Mesodermal cell (in vitro differentiated cells): ENCODE measurements at regions not wholly inside any gene's neighbourhood (a gene's known extent, or its start where the extent isn't known, plus 50 kb on each side); places are given as distances from the start of the nearest gene placed in this dataset.

Experiments
- H3K27ac ChIP-seq: 2 replicates; pipeline ENCODE4 v1.7.0; 2013; ENCODE audit warnings: mild to moderate bottlenecking, low read depth, low read length, moderate library complexity; ENCODE audit not compliant: severe bottlenecking
- H3K36me3 ChIP-seq: 2 replicates; pipeline ENCODE4 v1.7.1; 2013; ENCODE audit warnings: mild to moderate bottlenecking, low read length, moderate library complexity; ENCODE audit not compliant: control insufficient read depth, insufficient read depth
- H3K4me1 ChIP-seq: one replicate; pipeline ENCODE4 v1.7.1; 2013; ENCODE audit warnings: mild to moderate bottlenecking, low read length; ENCODE audit not compliant: insufficient read depth, control insufficient read depth, poor library complexity, severe bottlenecking
- H3K4me3 ChIP-seq: 2 replicates; pipeline ENCODE4 v1.7.0; 2013; ENCODE audit warnings: low read length, control low read depth, mild to moderate bottlenecking; ENCODE audit not compliant: insufficient read depth, poor library complexity, severe bottlenecking; ENCODE audit errors: extremely low read depth
- H3K9me3 ChIP-seq: 2 replicates; pipeline ENCODE4 v1.7.1; 2013; ENCODE audit warnings: mild to moderate bottlenecking, low read length, moderate library complexity; ENCODE audit not compliant: control insufficient read depth
- WGBS, 2 experiments: methylation state at CpG; one replicate each; pipeline ENCODE4 v1.1.5; 2013; ENCODE audit warnings: missing lambda C conversion rate in 2 of 2; ENCODE audit not compliant: insufficient coverage in 2 of 2; 5-methylcytosine and 5-hydroxymethylcytosine counted together

DNA sequence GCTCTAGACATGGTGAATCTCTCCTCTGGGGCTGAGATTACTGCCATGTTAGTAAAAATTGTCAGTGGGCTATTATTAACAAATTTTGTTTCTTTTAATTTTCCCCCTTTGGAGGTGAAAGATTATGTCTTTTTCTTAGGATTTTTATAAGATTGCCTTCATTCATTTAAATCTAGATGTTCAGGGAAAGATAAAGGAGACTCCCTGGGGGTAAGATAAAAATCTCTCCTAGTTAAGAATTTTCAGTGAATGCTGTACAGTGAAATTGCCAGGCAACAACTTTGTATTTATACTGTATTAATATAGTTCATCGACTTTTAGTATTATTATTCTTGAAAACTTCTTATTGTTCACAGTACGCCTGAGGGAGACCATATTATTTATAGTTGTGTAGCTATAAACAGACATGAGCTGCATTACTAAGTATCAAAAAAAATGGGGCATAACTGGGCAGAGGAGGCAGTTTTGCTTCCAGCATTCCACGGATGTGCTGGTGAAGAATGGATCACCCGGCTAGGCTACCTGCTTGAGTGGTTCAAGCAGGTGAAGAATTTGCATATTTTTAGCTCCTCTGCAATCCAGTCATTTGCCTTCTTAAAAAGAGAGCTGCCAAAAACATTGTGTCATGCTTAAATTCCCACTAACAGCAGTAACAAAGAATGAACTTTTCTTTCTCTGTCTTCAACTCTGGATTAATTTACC lies 552.1 kb downstream of the DNAJB9 start:
- no peaks in the 10 kb centered on the region for H3K4me1 ChIP-seq
- H3K27ac ChIP-seq, result no peak overlapping the region
- WGBS, 2 experiments, result 78 to 92% methylated on average over 2 of the region's 4 CpGs
- H3K4me3 ChIP-seq, result no peak overlapping the region
- H3K36me3 ChIP-seq, result no peaks in the 10 kb centered on the region
- no peaks in the 10 kb centered on the region for H3K9me3 ChIP-seq

DNA sequence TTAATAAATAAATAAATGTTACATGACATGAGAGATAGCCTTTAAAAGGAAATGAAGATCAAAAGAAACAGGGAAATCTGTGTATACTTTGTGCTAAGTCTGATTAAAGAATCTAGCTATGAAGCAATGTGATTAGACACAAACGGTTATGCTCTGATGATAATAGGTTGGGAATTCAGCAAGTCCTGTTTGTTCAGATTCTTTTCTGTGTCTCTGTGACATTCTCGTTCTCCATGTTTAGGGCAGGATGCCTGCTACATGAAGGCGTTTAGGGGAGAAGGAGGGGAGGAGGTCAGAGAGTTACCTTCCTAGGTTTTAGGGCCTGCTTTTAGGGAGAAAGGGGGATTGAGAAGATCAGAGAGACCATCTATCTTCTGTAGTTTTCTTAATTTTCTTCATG lies 555.3 kb downstream of the DNAJB9 start:
- Histone ChIP-seq H3K27ac (no peak overlapping the region), H3K36me3 (no peaks in the 10 kb centered on the region)
- WGBS, 2 experiments, result 88% methylated on average over 1 to 3 of the region's 3 CpGs

DNA sequence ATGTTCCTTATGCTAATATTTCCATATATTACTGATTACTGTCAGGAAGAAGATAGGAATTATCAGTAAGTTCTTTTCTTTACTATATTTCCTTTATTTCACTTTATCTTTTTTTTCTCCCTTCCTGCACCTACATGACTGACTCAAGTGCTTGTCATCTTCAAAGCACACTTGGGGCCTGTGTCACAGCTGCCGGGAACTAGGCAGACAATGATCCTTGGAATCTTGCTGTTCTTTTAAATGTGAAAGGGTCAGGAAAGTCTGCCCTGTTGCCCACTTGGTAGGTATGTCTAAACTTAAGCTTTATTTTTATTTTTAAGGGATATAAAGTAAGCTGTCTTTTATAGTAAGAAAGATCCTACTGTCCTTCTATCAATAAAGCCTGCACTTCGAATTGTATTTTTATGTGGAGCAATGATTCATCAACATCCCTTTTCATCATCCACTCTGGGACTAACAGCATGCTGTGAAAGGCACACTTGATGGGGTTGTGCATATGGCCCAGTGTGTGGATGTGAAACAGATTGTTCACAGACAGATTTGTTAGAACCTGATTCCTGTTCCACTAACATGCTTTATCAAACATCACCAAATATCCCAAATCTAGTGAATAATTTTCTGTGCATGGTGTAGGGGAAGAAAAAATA lies 556.9 kb downstream of the DNAJB9 start:
- H3K9me3 ChIP-seq, result no peaks in the 10 kb centered on the region
- 14% methylated on average over 1 of the region's 2 CpGs; no CpG with 5 or more reads in 1 of the 2 experiments for WGBS, 2 experiments
- no peak overlapping the region for H3K4me3 ChIP-seq
- H3K36me3 ChIP-seq, result no peaks in the 10 kb centered on the region
- H3K4me1 ChIP-seq, result no peaks in the 10 kb centered on the region
- peak overlapping the region; percentile 54 for H3K27ac ChIP-seq

More for the DNA sequence above, 555.3 kb downstream of the DNAJB9 start:
- Histone ChIP-seq H3K9me3 (no peaks in the 10 kb centered on the region), H3K4me3 (no peak overlapping the region), H3K4me1 (no peaks in the 10 kb centered on the region)

DNA sequence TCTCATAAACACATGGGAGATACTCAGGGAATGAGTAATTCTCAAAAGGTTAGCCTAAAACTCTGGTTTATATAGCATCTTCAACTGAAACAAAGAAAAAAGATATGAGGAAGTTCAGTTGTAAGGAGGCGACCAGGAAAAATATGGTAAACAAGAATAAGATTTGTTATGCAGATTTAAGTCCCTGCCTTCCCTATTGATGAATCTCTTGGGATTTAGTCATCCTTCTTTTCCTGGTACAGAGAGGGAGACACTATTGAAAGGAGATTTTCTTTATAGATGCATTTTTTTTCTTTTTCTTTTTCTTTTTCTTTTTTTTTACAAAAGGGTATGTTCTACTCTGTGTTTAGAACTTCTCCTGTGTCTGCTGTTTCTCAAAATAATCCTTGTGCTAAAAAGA lies 557.5 kb downstream of the DNAJB9 start:
- peak overlapping the region; percentile 54 for H3K27ac ChIP-seq
- no peaks in the 10 kb centered on the region for H3K36me3 ChIP-seq
- H3K9me3 ChIP-seq, result no peaks in the 10 kb centered on the region
- H3K4me3 ChIP-seq, result no peak overlapping the region
- WGBS, 2 experiments, result 80 to 100% methylated on average over 1 of the region's 1 CpG
- no peaks in the 10 kb centered on the region for H3K4me1 ChIP-seq

DNA sequence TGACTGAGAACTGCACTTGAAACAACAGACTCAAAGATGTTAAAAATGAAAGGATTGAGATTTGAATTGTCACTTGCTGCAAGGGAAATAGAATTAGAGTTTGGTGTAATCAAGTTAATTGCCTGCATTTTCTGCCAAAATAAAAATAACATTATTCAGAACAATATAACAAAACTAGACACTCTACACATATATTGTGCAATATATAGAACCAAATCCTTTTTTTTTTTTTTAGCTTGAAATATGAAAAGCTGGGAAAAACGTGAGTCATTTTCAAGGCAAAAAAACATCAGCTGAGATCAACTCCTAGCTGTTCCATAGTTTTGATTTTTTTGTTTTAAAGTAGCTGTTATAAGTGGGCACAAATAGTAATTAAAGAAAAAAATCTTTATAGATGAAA lies 561.5 kb downstream of the DNAJB9 start:
- H3K27ac ChIP-seq, result no peak overlapping the region
- H3K4me3 ChIP-seq, result no peak overlapping the region
- no peaks in the 10 kb centered on the region for H3K4me1 ChIP-seq
- no CpG with 5 or more reads among the region's 1 CpG for WGBS, 2 experiments
- no peaks in the 10 kb centered on the region for H3K36me3 ChIP-seq
- H3K9me3 ChIP-seq, result peaks cover 6% of the 10 kb centered on the region

DNA sequence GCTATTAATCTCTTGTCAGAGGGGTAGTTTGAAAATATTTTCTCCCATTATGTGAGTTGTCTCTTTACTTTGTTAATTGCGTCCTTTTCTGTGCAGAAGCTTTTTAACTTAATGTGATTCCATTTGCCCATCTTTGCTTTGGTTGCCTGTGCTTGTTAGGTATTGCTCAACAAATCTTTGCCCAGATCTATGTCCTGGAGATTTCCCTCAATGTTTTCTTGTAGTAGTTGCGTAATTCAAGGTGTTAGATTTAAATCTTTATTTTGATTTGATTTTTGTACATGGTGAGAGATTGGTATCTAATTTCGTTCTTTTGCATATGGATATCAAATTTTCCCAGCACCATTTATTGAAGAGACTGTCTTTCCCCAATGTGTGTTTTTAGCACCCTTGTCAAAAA lies 567.2 kb downstream of the DNAJB9 start:
- Histone ChIP-seq H3K4me1 (no peaks in the 10 kb centered on the region), H3K36me3 (no peaks in the 10 kb centered on the region), H3K9me3 (peaks cover 6% of the 10 kb centered on the region), H3K27ac (no peak overlapping the region), H3K4me3 (no peak overlapping the region)
- 88 to 100% methylated on average over 1 of the region's 3 CpGs for WGBS, 2 experiments

DNA sequence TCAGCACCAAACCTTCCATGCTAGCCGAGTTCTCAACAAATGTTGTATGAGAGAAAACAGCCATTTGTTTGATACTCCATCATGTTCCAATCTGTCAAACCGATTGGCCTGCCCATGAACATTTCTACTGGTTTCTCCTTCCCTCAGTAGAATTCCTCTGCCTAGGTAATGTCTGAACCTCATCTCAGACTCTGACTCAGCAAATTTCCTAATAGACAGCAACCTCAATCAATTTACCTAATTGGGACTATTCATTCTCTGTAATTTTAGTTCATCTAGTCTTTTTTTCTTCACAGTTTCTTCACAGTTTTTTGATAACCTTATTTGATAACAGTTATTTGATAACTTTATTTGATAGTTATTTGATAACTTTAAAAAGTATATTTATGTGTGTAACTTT lies 585.1 kb downstream of the DNAJB9 start:
- 93 to 94% methylated on average over 2 of the region's 2 CpGs for WGBS, 2 experiments
- Histone ChIP-seq H3K27ac (no peak overlapping the region), H3K9me3 (no peaks in the 10 kb centered on the region), H3K4me3 (no peak overlapping the region), H3K36me3 (no peaks in the 10 kb centered on the region), H3K4me1 (no peaks in the 10 kb centered on the region)

DNA sequence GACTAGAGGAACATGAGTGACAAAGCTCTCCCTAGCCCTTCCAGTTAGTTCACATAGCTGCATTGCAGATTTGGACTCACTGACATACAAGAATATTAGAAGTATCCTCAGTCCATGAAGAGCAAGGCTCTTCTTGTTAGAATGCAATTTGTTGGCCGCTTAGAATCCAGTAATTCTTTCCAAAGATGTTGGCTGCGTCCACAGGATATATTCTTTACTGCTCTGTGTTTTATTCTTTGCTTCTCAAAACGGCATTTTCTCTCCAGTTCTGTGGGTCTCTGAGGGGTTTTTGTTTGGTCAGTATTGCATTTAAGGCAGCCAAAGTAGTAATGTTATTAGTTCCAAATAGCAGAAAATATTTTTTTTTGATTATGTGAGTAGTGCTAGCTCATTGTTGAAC lies 588.6 kb downstream of the DNAJB9 start:
- 100% methylated on average over 1 of the region's 3 CpGs; no CpG with 5 or more reads in 1 of the 2 experiments for WGBS, 2 experiments
- Histone ChIP-seq H3K27ac (no peak overlapping the region), H3K36me3 (no peaks in the 10 kb centered on the region), H3K4me3 (no peak overlapping the region), H3K4me1 (no peaks in the 10 kb centered on the region), H3K9me3 (no peaks in the 10 kb centered on the region)

DNA sequence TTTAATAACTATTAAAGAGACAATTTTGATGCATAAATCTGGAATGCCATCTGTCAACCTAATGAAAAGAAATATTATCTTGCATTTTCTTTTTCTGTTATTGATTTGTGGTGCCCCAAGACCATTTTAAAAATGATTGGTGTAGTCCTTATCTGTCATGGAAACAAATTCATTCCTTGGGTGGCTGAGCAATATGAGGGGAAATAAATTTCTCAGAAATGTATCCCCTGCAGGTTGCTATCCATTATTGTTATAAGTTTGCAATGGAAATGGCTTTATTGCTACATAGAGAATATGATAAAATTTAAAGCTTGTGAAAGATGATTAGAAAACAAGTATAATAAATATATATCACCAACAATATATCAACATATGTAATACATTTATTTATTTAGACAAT lies 607.0 kb downstream of the DNAJB9 start:
- H3K4me3 ChIP-seq, result no peak overlapping the region
- H3K36me3 ChIP-seq, result no peaks in the 10 kb centered on the region
- no peaks in the 10 kb centered on the region for H3K9me3 ChIP-seq
- H3K4me1 ChIP-seq, result no peaks in the 10 kb centered on the region
- no peak overlapping the region for H3K27ac ChIP-seq

DNA sequence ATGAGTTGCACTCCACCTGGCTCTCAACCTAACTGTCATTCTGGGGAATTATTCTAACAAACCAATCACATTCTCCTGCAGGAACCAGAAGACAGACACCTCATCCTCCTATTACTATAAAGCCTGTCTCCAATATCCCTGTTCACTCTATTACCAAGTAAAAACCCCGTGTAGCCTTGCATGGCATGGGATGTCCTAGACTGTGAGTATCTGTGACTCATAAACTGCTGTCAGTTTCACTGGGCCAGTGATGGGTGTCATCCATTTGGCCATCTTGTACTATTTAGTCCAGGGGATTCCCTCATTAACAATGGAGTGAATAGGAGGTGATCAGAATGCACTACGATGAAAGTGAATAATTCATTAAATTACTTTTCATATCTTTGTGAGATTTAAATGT lies 608.7 kb downstream of the DNAJB9 start:
- Histone ChIP-seq H3K9me3 (no peaks in the 10 kb centered on the region), H3K36me3 (no peaks in the 10 kb centered on the region), H3K27ac (no peak overlapping the region), H3K4me3 (no peak overlapping the region), H3K4me1 (no peaks in the 10 kb centered on the region)
- no CpG with 5 or more reads among the region's 2 CpGs for WGBS, 2 experiments

DNA sequence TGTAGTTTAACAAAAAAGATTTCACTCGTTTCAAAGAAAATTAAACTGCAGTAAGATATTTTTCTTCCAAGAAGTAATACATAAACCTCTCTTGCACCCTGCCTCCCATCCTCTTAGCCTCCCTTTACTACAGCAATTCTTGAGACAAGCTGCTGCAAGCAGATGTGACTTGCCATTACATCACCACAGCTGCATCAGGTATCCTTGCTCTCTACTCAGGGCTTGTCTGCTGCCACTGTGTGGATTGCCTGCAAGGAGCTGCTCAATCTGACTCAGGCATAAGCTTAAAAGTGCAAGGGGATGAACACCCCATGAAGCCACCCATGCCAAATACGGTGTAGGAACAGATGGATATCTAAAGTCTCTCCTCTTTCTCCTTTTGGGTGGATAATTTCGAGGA lies 609.9 kb downstream of the DNAJB9 start:
- Histone ChIP-seq H3K36me3 (no peaks in the 10 kb centered on the region), H3K27ac (no peak overlapping the region), H3K4me3 (no peak overlapping the region), H3K4me1 (no peaks in the 10 kb centered on the region), H3K9me3 (no peaks in the 10 kb centered on the region)
- 63 to 83% methylated on average over 1 to 2 of the region's 3 CpGs for WGBS, 2 experiments
